ENCODE measurements at regions not wholly inside any gene's neighbourhood (a gene's known extent, or its start where the extent isn't known, plus 50 kb on each side); places are given as distances from the start of the nearest gene placed in this dataset.

DNA sequence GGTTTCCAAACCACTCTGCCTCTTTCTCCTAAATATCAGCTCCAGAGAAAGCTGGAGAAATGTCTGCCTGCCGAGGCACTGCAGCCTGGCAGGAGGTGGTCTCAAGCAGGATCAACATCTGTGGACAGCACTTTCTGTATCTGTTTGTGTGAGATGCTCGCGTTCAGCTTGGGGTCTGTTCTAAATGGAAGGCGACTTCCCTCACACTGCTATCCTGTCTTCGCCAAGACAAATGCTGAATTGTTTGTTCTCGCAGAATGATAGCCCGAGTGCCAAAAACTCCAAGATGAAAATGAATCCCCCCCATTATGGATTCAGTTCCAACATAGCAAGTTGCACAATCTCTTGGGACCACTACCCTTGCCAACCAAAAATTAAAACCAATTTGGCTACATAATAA lies 72.2 kb upstream of the PALS2 start:
- TF ChIP-seq CTCF (IDR thresholded peaks at IDR 0.05) = no peak
- no peak for TF ChIP-seq POLR2A (IDR thresholded peaks at IDR 0.05)

Measured in esophagus squamous epithelium (tissue), 4 donors.